Keratinocyte (primary cell): ENCODE measurements at regions not wholly inside any gene's neighbourhood (a gene's known extent, or its start where the extent isn't known, plus 50 kb on each side); places are given as distances from the start of the nearest gene placed in this dataset.
"Not testable (repeated sequence)": the region's sequence is repeated elsewhere in the genome, so short reads cannot be mapped to it uniquely, and the experiment has no call there.

ENCODE experiments used
- DNase-seq: peaks from one replicate; pipeline ENCODE4 v3.0.0-alpha.2; 2011; ENCODE audit warnings: low read depth, missing footprints, low spot score
- FAIRE-seq: peaks from 2 replicates; lab custom pipeline; 2011; peaks lifted over from hg19 to GRCh38; lab: Jason Lieb, UNC
- H2AFZ ChIP-seq: 2 replicates; pipeline ENCODE4 v1.6.0; 2012; ENCODE audit warnings: low read length, control low read depth, inconsistent platforms; ENCODE audit not compliant: control insufficient read depth
- H3K27ac ChIP-seq: 2 replicates; pipeline ENCODE4 v1.5.1; 2011; ENCODE audit warnings: low read length; ENCODE audit not compliant: control insufficient read depth, insufficient read depth
- H3K27me3 ChIP-seq: 3 replicates; pipeline ENCODE4 v1.6.0; 2011; ENCODE audit warnings: low read length; ENCODE audit not compliant: control insufficient read depth, insufficient read depth; ENCODE audit errors: extremely low read depth
- H3K36me3 ChIP-seq, 2 experiments: 2 replicates in 1 of 2; 3 replicates in 1 of 2; pipeline ENCODE4 v1.5.1; 2011; ENCODE audit warnings: low read length in 2 of 2, mild to moderate bottlenecking in 1 of 2; ENCODE audit not compliant: control insufficient read depth in 2 of 2, insufficient read depth in 2 of 2; ENCODE audit errors: extremely low read depth in 1 of 2
- H3K4me1 ChIP-seq: 3 replicates; pipeline ENCODE4 v1.5.1; 2011; ENCODE audit warnings: low read length; ENCODE audit not compliant: control insufficient read depth, insufficient read depth; ENCODE audit errors: extremely low read depth
- H3K4me2 ChIP-seq: 3 replicates; pipeline ENCODE4 v1.6.0; 2011; ENCODE audit warnings: low read depth, low read length; ENCODE audit not compliant: control insufficient read depth, insufficient read depth; ENCODE audit errors: extremely low read depth
- H3K4me3 ChIP-seq, 3 experiments: fragments of 200-600 bp in 1 of 3; sonication (generic) in 1 of 3; 2 replicates in 2 of 3; 3 replicates in 1 of 3; pipeline ENCODE4 v1.5.1; 2011 to 2016; ENCODE audit warnings: low read length in 3 of 3, mild to moderate bottlenecking in 3 of 3, control low read depth in 2 of 3, inconsistent platforms in 1 of 3, low read depth in 1 of 3, mixed read lengths in 1 of 3, mixed run types in 1 of 3, moderate library complexity in 1 of 3; ENCODE audit not compliant: control insufficient read depth in 2 of 3, insufficient read depth in 2 of 3; ENCODE audit errors: extremely low read depth in 1 of 3
- H3K79me2 ChIP-seq: 2 replicates; pipeline ENCODE4 v1.6.0; 2012; ENCODE audit warnings: low read length; ENCODE audit not compliant: control insufficient read depth, insufficient read depth
- H3K9ac ChIP-seq: 3 replicates; pipeline ENCODE4 v1.6.0; 2011; ENCODE audit warnings: low read length; ENCODE audit not compliant: control insufficient read depth, insufficient read depth; ENCODE audit errors: extremely low read depth
- H3K9me1 ChIP-seq: 3 replicates; pipeline ENCODE4 v1.6.0; 2011; ENCODE audit warnings: low read length; ENCODE audit not compliant: control insufficient read depth, insufficient read depth; ENCODE audit errors: extremely low read depth
- H3K9me3 ChIP-seq: 2 replicates; pipeline ENCODE4 v1.5.1; 2012; ENCODE audit warnings: low read depth, low read length; ENCODE audit not compliant: control insufficient read depth
- H4K20me1 ChIP-seq: 3 replicates; pipeline ENCODE4 v1.6.0; 2011; ENCODE audit warnings: low read length; ENCODE audit not compliant: control insufficient read depth, insufficient read depth; ENCODE audit errors: extremely low read depth
- EZH2 ChIP-seq: IDR thresholded peaks from one replicate; pipeline ENCODE4 v1.6.1; 2012; ENCODE audit warnings: inconsistent platforms, mild to moderate bottlenecking, low read length, moderate library complexity
- dilution Hi-C: fragments of 300-500 bp; cut with MboI; formaldehyde crosslinking; loops from one replicate; pipeline ENCODE4 v1.7.0; 2020; ENCODE audit warnings: low sequenced_read_pairs; ENCODE audit not compliant: extremely low pct_ligation_motif_present
- TF ChIP-seq, protein P1 (sequence below), 3 experiments: IDR thresholded peaks in 1 of 3; conservative IDR thresholded peaks in 1 of 3; optimal IDR thresholded peaks in 1 of 3; 2 replicates in 2 of 3; 3 replicates in 1 of 3; pipeline versions ENCODE3 to v1.5.1; 2011; ENCODE audit warnings: low read length in 3 of 3, mild to moderate bottlenecking in 3 of 3, moderate library complexity in 2 of 3, control low read depth in 1 of 3, inconsistent platforms in 1 of 3; ENCODE audit not compliant: insufficient read depth in 2 of 3; ENCODE audit errors: extremely low read depth in 1 of 3

DNA sequence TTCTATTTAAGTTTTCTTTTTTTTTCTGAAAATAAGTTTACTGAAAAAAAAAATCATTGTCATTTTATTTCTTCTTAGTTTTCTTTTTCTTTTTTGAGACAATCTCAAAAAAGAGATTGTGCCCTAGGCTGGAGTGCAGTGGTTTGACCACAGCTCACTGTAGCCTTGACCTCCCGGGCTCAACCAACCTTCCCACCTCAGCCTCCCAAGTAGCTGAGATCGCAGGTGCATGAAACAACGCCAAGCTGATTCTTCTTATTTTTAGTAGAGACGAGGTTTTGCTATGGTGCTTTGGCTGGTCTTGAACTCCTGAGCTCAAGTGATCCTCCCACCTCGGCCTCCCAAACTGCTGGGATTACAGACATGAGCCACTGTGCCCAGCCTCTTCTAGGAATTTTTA is 65.7 kb upstream of the OSTN start:
- no peak for TF ChIP-seq EZH2
- TF ChIP-seq, protein P1, sequence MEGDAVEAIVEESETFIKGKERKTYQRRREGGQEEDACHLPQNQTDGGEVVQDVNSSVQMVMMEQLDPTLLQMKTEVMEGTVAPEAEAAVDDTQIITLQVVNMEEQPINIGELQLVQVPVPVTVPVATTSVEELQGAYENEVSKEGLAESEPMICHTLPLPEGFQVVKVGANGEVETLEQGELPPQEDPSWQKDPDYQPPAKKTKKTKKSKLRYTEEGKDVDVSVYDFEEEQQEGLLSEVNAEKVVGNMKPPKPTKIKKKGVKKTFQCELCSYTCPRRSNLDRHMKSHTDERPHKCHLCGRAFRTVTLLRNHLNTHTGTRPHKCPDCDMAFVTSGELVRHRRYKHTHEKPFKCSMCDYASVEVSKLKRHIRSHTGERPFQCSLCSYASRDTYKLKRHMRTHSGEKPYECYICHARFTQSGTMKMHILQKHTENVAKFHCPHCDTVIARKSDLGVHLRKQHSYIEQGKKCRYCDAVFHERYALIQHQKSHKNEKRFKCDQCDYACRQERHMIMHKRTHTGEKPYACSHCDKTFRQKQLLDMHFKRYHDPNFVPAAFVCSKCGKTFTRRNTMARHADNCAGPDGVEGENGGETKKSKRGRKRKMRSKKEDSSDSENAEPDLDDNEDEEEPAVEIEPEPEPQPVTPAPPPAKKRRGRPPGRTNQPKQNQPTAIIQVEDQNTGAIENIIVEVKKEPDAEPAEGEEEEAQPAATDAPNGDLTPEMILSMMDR (optimal IDR thresholded peaks at IDR 0.05 in 1 of 3, IDR thresholded peaks at IDR 0.05 in 1 of 3, conservative IDR thresholded peaks at IDR 0.05 in 1 of 3; ENCODE audit: extremely low read depth in 1 of 3, insufficient read depth in 2 of 3, low read length in 3 of 3), result no peak
- H3K9me1 ChIP-seq, result no peaks in the 10 kb centered on the region
- no peaks in the 10 kb centered on the region for H3K4me1 ChIP-seq
- no peaks in the 10 kb centered on the region for H3K79me2 ChIP-seq
- no peaks in the 10 kb centered on the region for H4K20me1 ChIP-seq
- H2AFZ ChIP-seq, result no peak overlapping the region
- no peak overlapping the region for H3K4me2 ChIP-seq
- no peak overlapping the region for H3K4me3 ChIP-seq
- H3K36me3 ChIP-seq, result no peaks in the 10 kb centered on the region
- no peak overlapping the region for H3K9ac ChIP-seq
- no peaks in the 10 kb centered on the region for H3K9me3 ChIP-seq
- FAIRE-seq, result no peak
- no peak for DNase-seq
- dilution Hi-C loops, result no loop called here
- no peak overlapping the region for H3K27ac ChIP-seq
- H3K27me3 ChIP-seq, result no peaks in the 10 kb centered on the region

DNA sequence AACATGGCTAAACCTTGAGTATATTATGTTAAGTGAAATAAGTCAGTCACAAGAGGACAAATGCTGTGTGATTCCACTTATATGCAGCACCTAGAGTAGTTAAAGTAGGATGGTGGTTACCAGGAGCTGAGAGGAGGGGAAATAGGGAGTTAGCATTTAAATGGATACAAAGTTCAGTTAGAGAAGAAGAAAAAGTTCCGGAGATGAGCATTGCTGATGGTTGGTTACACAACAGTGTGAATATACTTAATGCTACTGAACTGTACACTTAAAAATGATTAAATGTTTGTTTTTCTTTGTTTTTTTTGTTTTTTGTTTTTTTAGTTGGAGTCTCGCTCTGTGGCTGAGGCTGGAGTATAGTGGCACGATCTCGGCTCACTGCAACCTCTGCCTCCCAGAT is 67.7 kb upstream of the OSTN start:
- no peak for TF ChIP-seq EZH2
- TF ChIP-seq, protein P1 (optimal IDR thresholded peaks at IDR 0.05 in 1 of 3, IDR thresholded peaks at IDR 0.05 in 1 of 3, conservative IDR thresholded peaks at IDR 0.05 in 1 of 3; ENCODE audit: extremely low read depth in 1 of 3, insufficient read depth in 2 of 3, low read length in 3 of 3), result no peak
- no peaks in the 10 kb centered on the region for H3K36me3 ChIP-seq
- H3K9me1 ChIP-seq, result no peaks in the 10 kb centered on the region
- H2AFZ ChIP-seq, result no peak overlapping the region
- no peaks in the 10 kb centered on the region for H3K4me1 ChIP-seq
- no peak overlapping the region for H3K4me3 ChIP-seq
- H3K9me3 ChIP-seq, result no peaks in the 10 kb centered on the region
- H3K79me2 ChIP-seq, result no peaks in the 10 kb centered on the region
- DNase-seq, result no peak
- H3K27me3 ChIP-seq, result no peaks in the 10 kb centered on the region
- H4K20me1 ChIP-seq, result no peaks in the 10 kb centered on the region
- no peak overlapping the region for H3K4me2 ChIP-seq
- dilution Hi-C loops, result no loop called here
- FAIRE-seq, result no peak
- no peak overlapping the region for H3K27ac ChIP-seq
- no peak overlapping the region for H3K9ac ChIP-seq

DNA sequence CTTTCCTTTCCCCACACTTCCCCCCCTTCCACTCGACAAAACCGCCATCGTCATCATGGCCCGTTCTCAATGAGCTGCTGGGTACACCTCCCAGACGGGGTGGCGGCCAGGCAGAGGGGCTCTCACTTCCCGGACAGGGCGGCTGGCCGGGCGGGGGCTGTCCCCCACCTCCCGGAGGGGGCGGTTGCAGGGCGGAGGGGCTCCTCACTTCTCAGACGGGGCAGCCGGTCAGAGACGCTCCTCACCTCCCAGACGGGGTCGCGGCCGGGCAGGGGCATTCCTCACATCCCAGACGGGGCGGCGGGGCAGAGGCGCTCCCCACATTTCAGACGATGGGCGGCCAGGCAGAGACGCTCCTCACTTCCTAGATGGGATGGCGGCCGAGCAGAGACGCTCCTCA is 74.2 kb upstream of the OSTN start:
- H3K27me3 ChIP-seq, H3K79me2 ChIP-seq, H3K36me3 ChIP-seq, DNase-seq, dilution Hi-C loops, H3K4me1 ChIP-seq, H3K9me1 ChIP-seq, H3K9ac ChIP-seq, H3K27ac ChIP-seq, H3K4me2 ChIP-seq, H4K20me1 ChIP-seq, H3K4me3 ChIP-seq, H2AFZ ChIP-seq, FAIRE-seq, H3K9me3 ChIP-seq: not testable (repeated sequence)
